ENCODE measurements at regions not wholly inside any gene's neighbourhood (a gene's known extent, or its start where the extent isn't known, plus 50 kb on each side); places are given as distances from the start of the nearest gene placed in this dataset.

GRCh38 chr1:97980530-97980929 lies 59.7 kb upstream of the DPYD start:
- no peak overlapping the region for H3K4me3 ChIP-seq (ENCODE audit: low read depth, low read length)
- H3K4me1 ChIP-seq (ENCODE audit: control insufficient read depth, insufficient read depth, low read length, unreplicated experiment) = peaks cover 6% of the 10 kb centered on the region
- H3K79me2 ChIP-seq (ENCODE audit: control insufficient read depth, insufficient read depth, low read length, unreplicated experiment) = no peaks in the 10 kb centered on the region
- no peaks in the 10 kb centered on the region for H3K27me3 ChIP-seq (ENCODE audit: insufficient read depth, low read length)
- H2AFZ ChIP-seq (ENCODE audit: low read length, unreplicated experiment) = no peak overlapping the region
- no peak overlapping the region for H3K27ac ChIP-seq (ENCODE audit: low read depth, low read length)
- H3K36me3 ChIP-seq (ENCODE audit: insufficient read depth, low read length) = no peaks in the 10 kb centered on the region

GRCh38 chr1:97976801-97977200 lies 56.0 kb upstream of the DPYD start:
- H3K27me3 ChIP-seq (ENCODE audit: insufficient read depth, low read length) = no peaks in the 10 kb centered on the region
- no peak overlapping the region for H3K27ac ChIP-seq (ENCODE audit: low read depth, low read length)
- H3K79me2 ChIP-seq (ENCODE audit: control insufficient read depth, insufficient read depth, low read length, unreplicated experiment) = no peaks in the 10 kb centered on the region
- no peak overlapping the region for H2AFZ ChIP-seq (ENCODE audit: low read length, unreplicated experiment)
- peaks cover 6% of the 10 kb centered on the region for H3K4me1 ChIP-seq (ENCODE audit: control insufficient read depth, insufficient read depth, low read length, unreplicated experiment)
- H3K4me3 ChIP-seq (ENCODE audit: low read depth, low read length) = no peak overlapping the region
- H3K36me3 ChIP-seq (ENCODE audit: insufficient read depth, low read length) = no peaks in the 10 kb centered on the region

All from ACC112 (cell line).